Esophagus squamous epithelium (tissue), 5 donors: ENCODE measurements at regions not wholly inside any gene's neighbourhood (a gene's known extent, or its start where the extent isn't known, plus 50 kb on each side); places are given as distances from the start of the nearest gene placed in this dataset.

Experiments used
- DNase-seq: peaks from one replicate; lab custom pipeline; 2025; lab: John Stamatoyannopoulos, UW
- H3K27ac ChIP-seq, 4 donors: fragments of 200-600 bp; sonication (generic); one replicate each; pipeline ENCODE4 v1.5.1; 2016 to 2019; ENCODE audit warnings: mild to moderate bottlenecking in 1 of 4
- H3K27me3 ChIP-seq, 4 donors: fragments of 200-600 bp; sonication (generic); 1 replicate in 3 of 4; 2 replicates in 1 of 4; pipeline versions ENCODE4 v1.5.1 to v1.6.0; 2017 to 2021; ENCODE audit warnings: antibody characterized with exemption in 1 of 4
- H3K36me3 ChIP-seq, 3 donors: fragments of 200-600 bp; sonication (generic); one replicate each; pipeline ENCODE4 v1.5.1; 2016 to 2019
- H3K4me1 ChIP-seq, 3 donors: fragments of 200-600 bp; sonication (generic); one replicate each; pipeline ENCODE4 v1.5.1; 2017 to 2019
- H3K4me3 ChIP-seq, 4 donors: fragments of 200-600 bp; sonication (generic); 1 replicate in 3 of 4; 2 replicates in 1 of 4; pipeline ENCODE4 v1.5.1; 2016 to 2019; ENCODE audit warnings: mild to moderate bottlenecking in 2 of 4, moderate library complexity in 1 of 4
- H3K9me3 ChIP-seq, 3 donors: fragments of 200-600 bp; sonication (generic); one replicate each; pipeline ENCODE4 v1.5.1; 2016 to 2019
- CTCF ChIP-seq, 6 experiments: fragments of 450-650 bp in 4 of 6; fragments of 200-600 bp in 2 of 6; sonication (generic) in 2 of 6; IDR thresholded peaks; one replicate each; pipeline ENCODE4 v1.5.1; 2016 to 2019; ENCODE audit warnings: antibody characterized with exemption in 6 of 6, mild to moderate bottlenecking in 4 of 6, moderate library complexity in 4 of 6
- POLR2A ChIP-seq, 4 donors: fragments of 450-650 bp; IDR thresholded peaks; one replicate each; pipeline ENCODE4 v1.6.1; 2017; ENCODE audit warnings: antibody characterized with exemption in 4 of 4, mild to moderate bottlenecking in 4 of 4, moderate library complexity in 3 of 4
- WGBS, 2 donors: methylation state at CpG; one replicate each; pipeline ENCODE4 v1.1.5; 2018; 5-methylcytosine and 5-hydroxymethylcytosine counted together
- intact Hi-C: fragments of 100-400 bp; cut with DNase I; formaldehyde crosslinking; loops from one replicate; pipeline ENCODE4 v1.15.0; 2022
- donor health status: DM: yes; HTN: yes; CAD: no.

GRCh38 chr5:52497133-52497693, 290.5 kb upstream of the ITGA1 start:
- WGBS, 2 donors, result 30 to 37% methylated on average over 4 of the region's 4 CpGs
- no peak for DNase-seq
- Histone ChIP-seq H3K36me3 (no peaks in the 10 kb centered on the region), H3K4me3 (no peak overlapping the region), H3K9me3 (no peaks in the 10 kb centered on the region), H3K27ac (no peak overlapping the region), H3K4me1 (no peaks in the 10 kb centered on the region), H3K27me3 (no peaks in the 10 kb centered on the region)
- intact Hi-C loops, result no loop called here
- no peak for TF ChIP-seq CTCF (IDR thresholded peaks at IDR 0.05)
- no peak for TF ChIP-seq POLR2A (IDR thresholded peaks at IDR 0.05)

GRCh38 chr5:52498607-52499006, 289.1 kb upstream of the ITGA1 start:
- TF ChIP-seq POLR2A (IDR thresholded peaks at IDR 0.05), result no peak
- Histone ChIP-seq H3K36me3 (no peaks in the 10 kb centered on the region), H3K4me1 (no peaks in the 10 kb centered on the region), H3K27me3 (no peaks in the 10 kb centered on the region), H3K27ac (no peak overlapping the region), H3K4me3 (no peak overlapping the region), H3K9me3 (no peaks in the 10 kb centered on the region)
- DNase-seq, result no peak
- intact Hi-C loops, result no loop called here

GRCh38 chr5:52502460-52502999, 285.2 kb upstream of the ITGA1 start:
- no peak overlapping the region for H3K27ac ChIP-seq
- no peak overlapping the region for H3K4me3 ChIP-seq
- no peaks in the 10 kb centered on the region for H3K4me1 ChIP-seq
- no peaks in the 10 kb centered on the region for H3K9me3 ChIP-seq
- TF ChIP-seq POLR2A (IDR thresholded peaks at IDR 0.05) (no peak), CTCF (IDR thresholded peaks at IDR 0.05) (no peak)
- DNase-seq, result no peak
- WGBS, 2 donors, result 84 to 86% methylated on average over 5 of the region's 5 CpGs
- H3K27me3 ChIP-seq, result no peaks in the 10 kb centered on the region
- H3K36me3 ChIP-seq, result no peaks in the 10 kb centered on the region
- intact Hi-C loops, result no loop called here

- 63 to 78% methylated on average over 6 of the region's 6 CpGs for WGBS, 2 donors
- H3K27me3 ChIP-seq, result no peaks in the 10 kb centered on the region
- TF ChIP-seq CTCF (IDR thresholded peaks at IDR 0.05) (no peak), POLR2A (IDR thresholded peaks at IDR 0.05) (no peak)
- DNase-seq, result no peak
- no peak overlapping the region for H3K27ac ChIP-seq
- H3K9me3 ChIP-seq, result no peaks in the 10 kb centered on the region
- no peak overlapping the region for H3K4me3 ChIP-seq
- intact Hi-C loops, result no loop called here
- H3K4me1 ChIP-seq, result no peaks in the 10 kb centered on the region
- H3K36me3 ChIP-seq, result no peaks in the 10 kb centered on the region
These were observed 283.0 kb upstream of the ITGA1 start for GRCh38 chr5:52504584-52505240.

GRCh38 chr5:52517667-52518066, 270.0 kb upstream of the ITGA1 start:
- 87 to 91% methylated on average over 11 to 15 of the region's 18 CpGs for WGBS, 2 donors
- Histone ChIP-seq H3K27ac (no peak overlapping the region), H3K36me3 (no peaks in the 10 kb centered on the region), H3K27me3 (no peaks in the 10 kb centered on the region), H3K4me1 (no peaks in the 10 kb centered on the region), H3K4me3 (no peak overlapping the region), H3K9me3 (no peaks in the 10 kb centered on the region)
- no peak for DNase-seq
- no peak for TF ChIP-seq POLR2A (IDR thresholded peaks at IDR 0.05)
- intact Hi-C loops, result no loop called here

- TF ChIP-seq POLR2A (IDR thresholded peaks at IDR 0.05) (no peak), CTCF (IDR thresholded peaks at IDR 0.05) (no peak)
- H3K4me1 ChIP-seq, result no peaks in the 10 kb centered on the region
- H3K27me3 ChIP-seq, result no peaks in the 10 kb centered on the region
- intact Hi-C loops, result no loop called here
- 64 to 81% methylated on average over 3 of the region's 3 CpGs for WGBS, 2 donors
- no peak overlapping the region for H3K27ac ChIP-seq
- no peaks in the 10 kb centered on the region for H3K36me3 ChIP-seq
- no peak overlapping the region for H3K4me3 ChIP-seq
- H3K9me3 ChIP-seq, result no peaks in the 10 kb centered on the region
- no peak for DNase-seq
These were observed 267.5 kb upstream of the ITGA1 start for GRCh38 chr5:52520171-52520570.
